HG02840 (cell line): ENCODE measurements at regions not wholly inside any gene's neighbourhood (a gene's known extent, or its start where the extent isn't known, plus 50 kb on each side); places are given as distances from the start of the nearest gene placed in this dataset.
"Not testable (repeated sequence)": the region's sequence is repeated elsewhere in the genome, so short reads cannot be mapped to it uniquely, and the experiment has no call there.

Experiments used
- ATAC-seq: cut with Tn5 transposase; IDR thresholded peaks from one replicate; pipeline ENCODE4 v1.9.1; 2021; ENCODE audit warnings: mild to moderate bottlenecking, moderate library complexity, moderate number of reproducible peaks; ENCODE audit not compliant: unreplicated experiment, low FRiP score

- no peak for ATAC-seq
These were observed 530.8 kb downstream of the MFSD1 start for GRCh38 chr3:159332535-159333099.

- no peak for ATAC-seq
These were observed 537.3 kb downstream of the MFSD1 start for GRCh38 chr3:159339131-159339530.

GRCh38 chr3:159340877-159341500 is 539.1 kb downstream of the MFSD1 start:
- no peak for ATAC-seq

GRCh38 chr3:159346271-159346903 is 544.5 kb downstream of the MFSD1 start:
- no peak for ATAC-seq

GRCh38 chr3:159348431-159348830 is 546.6 kb downstream of the MFSD1 start:
- ATAC-seq, result no peak

GRCh38 chr3:159356606-159357005 is 554.8 kb downstream of the MFSD1 start:
- no peak for ATAC-seq

- no peak for ATAC-seq
These were observed 562.7 kb downstream of the MFSD1 start for GRCh38 chr3:159364511-159364910.

GRCh38 chr3:159366476-159366875 is 564.6 kb downstream of the MFSD1 start:
- no peak for ATAC-seq

- ATAC-seq, result no peak
These were observed 570.1 kb downstream of the MFSD1 start for GRCh38 chr3:159371961-159372360.

GRCh38 chr3:159378396-159379194 is 576.7 kb downstream of the MFSD1 start:
- ATAC-seq, result no peak

- no peak for ATAC-seq
These were observed 579.0 kb downstream of the MFSD1 start for GRCh38 chr3:159380891-159381290.

- no peak for ATAC-seq
These were observed 588.9 kb downstream of the MFSD1 start for GRCh38 chr3:159390656-159391212.

- not testable (repeated sequence) for ATAC-seq
These were observed 591.0 kb upstream of the IL12A start for GRCh38 chr3:159397683-159398082.

GRCh38 chr3:159401069-159401468 is 587.6 kb upstream of the IL12A start:
- no peak for ATAC-seq

GRCh38 chr3:159409711-159410110 is 578.9 kb upstream of the IL12A start:
- not testable (repeated sequence) for ATAC-seq

- no peak for ATAC-seq
These were observed 575.3 kb upstream of the IL12A start for GRCh38 chr3:159413319-159413718.

- ATAC-seq, result no peak
These were observed 571.8 kb upstream of the IL12A start for GRCh38 chr3:159416856-159417255.

- ATAC-seq, result no peak
These were observed 570.9 kb upstream of the IL12A start for GRCh38 chr3:159417761-159418160.

GRCh38 chr3:159418571-159419526 is 569.8 kb upstream of the IL12A start:
- no peak for ATAC-seq

- no peak for ATAC-seq
These were observed 558.9 kb upstream of the IL12A start for GRCh38 chr3:159429702-159430101.
